Upper lobe of left lung (tissue), 6 donors: ENCODE measurements at regions not wholly inside any gene's neighbourhood (a gene's known extent, or its start where the extent isn't known, plus 50 kb on each side); places are given as distances from the start of the nearest gene placed in this dataset.
"Not testable (repeated sequence)": the region's sequence is repeated elsewhere in the genome, so short reads cannot be mapped to it uniquely, and the experiment has no call there.

Experiments used
- ATAC-seq, 2 donors: fragments of 200-7000 bp; cut with Tn5 transposase; one replicate each; pipeline ENCODE4 v1.9.1; 2022; ENCODE audit warnings: mild to moderate bottlenecking in 2 of 2, moderate library complexity in 2 of 2; ENCODE audit not compliant: low FRiP score in 2 of 2
- DNase-seq, 2 donors: peaks; one replicate each; pipeline ENCODE4 v3.0.0-alpha.2; 2019 to 2020
- H3K27ac ChIP-seq, 4 donors: fragments of 200-600 bp; sonication (generic); one replicate each; pipeline ENCODE4 v1.5.1; 2016 to 2019
- H3K27me3 ChIP-seq, 4 donors: fragments of 200-600 bp; sonication (generic); one replicate each; pipeline ENCODE4 v1.5.1; 2017 to 2019
- H3K36me3 ChIP-seq, 4 donors: fragments of 200-600 bp; sonication (generic); one replicate each; pipeline ENCODE4 v1.5.1; 2016 to 2019
- H3K4me1 ChIP-seq, 4 donors: fragments of 200-600 bp; sonication (generic); one replicate each; pipeline ENCODE4 v1.5.1; 2018 to 2019
- H3K4me3 ChIP-seq, 4 donors: fragments of 200-600 bp; sonication (generic); one replicate each; pipeline ENCODE4 v1.5.1; 2017 to 2019; ENCODE audit warnings: mild to moderate bottlenecking in 2 of 4, moderate library complexity in 1 of 4
- H3K9me3 ChIP-seq, 4 donors: fragments of 200-600 bp; sonication (generic); one replicate each; pipeline ENCODE4 v1.5.1; 2018 to 2019
- CTCF ChIP-seq, 6 experiments: fragments of 450-650 bp in 4 of 6; fragments of 200-600 bp in 2 of 6; sonication (generic) in 2 of 6; IDR thresholded peaks; one replicate each; pipeline ENCODE4 v1.5.1; 2016 to 2019; ENCODE audit warnings: antibody characterized with exemption in 6 of 6
- EP300 ChIP-seq, 4 donors: sonication (generic); formaldehyde crosslinking; IDR thresholded peaks; one replicate each; pipeline ENCODE4 v1.5.1; 2017; ENCODE audit warnings: antibody characterized with exemption in 4 of 4, control low read depth in 2 of 4
- POLR2A ChIP-seq, 4 donors: fragments of 450-650 bp; IDR thresholded peaks; one replicate each; pipeline ENCODE4 v1.5.1; 2016 to 2017; ENCODE audit warnings: antibody characterized with exemption in 4 of 4, mild to moderate bottlenecking in 2 of 4
- POLR2AphosphoS5 ChIP-seq, 2 donors: sonication (generic); formaldehyde crosslinking; IDR thresholded peaks; one replicate each; pipeline ENCODE4 v1.5.1; 2017; ENCODE audit warnings: antibody characterized with exemption in 2 of 2
- WGBS, 2 donors: methylation state at CpG; one replicate each; pipeline ENCODE4 v1.1.5; 2017 to 2018; 5-methylcytosine and 5-hydroxymethylcytosine counted together
- donor health status: DM: no; HTN: no; CAD: no; lungs with moderate emphysema.
- donor health status: DM: no; HTN: yes; CAD: no; lungs with severe emphysema.

- Histone ChIP-seq H3K4me3 (no peak overlapping the region), H3K9me3 (no peaks in the 10 kb centered on the region), H3K36me3 (no peaks in the 10 kb centered on the region), H3K27me3 (no peaks in the 10 kb centered on the region), H3K4me1 (peaks cover 0 to 9% (median 2%) of the 10 kb centered on the region in 4 donors), H3K27ac (no peak overlapping the region)
- no peak for TF ChIP-seq POLR2A (IDR thresholded peaks at IDR 0.05)
- TF ChIP-seq EP300 (IDR thresholded peaks at IDR 0.05): no peak
- TF ChIP-seq CTCF (IDR thresholded peaks at IDR 0.05): no peak
- no peak for TF ChIP-seq POLR2AphosphoS5 (IDR thresholded peaks at IDR 0.05)
- ATAC-seq: no peak
- DNase-seq: no peak
- 70 to 84% methylated on average over 2 of the region's 2 CpGs for WGBS, 2 donors
Observed at GRCh38 chr6:130699742-130700141, 127.5 kb upstream of the SMLR1 start.

GRCh38 chr6:130700397-130700796 lies 126.8 kb upstream of the SMLR1 start:
- TF ChIP-seq EP300 (IDR thresholded peaks at IDR 0.05) (no peak), CTCF (IDR thresholded peaks at IDR 0.05) (no peak), POLR2A (IDR thresholded peaks at IDR 0.05) (no peak), POLR2AphosphoS5 (IDR thresholded peaks at IDR 0.05) (no peak)
- ATAC-seq: no peak

GRCh38 chr6:130708338-130708737 lies 118.9 kb upstream of the SMLR1 start:
- H3K4me3 ChIP-seq: no peak overlapping the region
- H3K36me3 ChIP-seq: no peaks in the 10 kb centered on the region
- no peak overlapping the region for H3K27ac ChIP-seq
- 31 to 39% methylated on average over 2 of the region's 2 CpGs for WGBS, 2 donors
- no peak for DNase-seq
- H3K27me3 ChIP-seq: no peaks in the 10 kb centered on the region
- peaks cover 0 to 3% (median 0%) of the 10 kb centered on the region in 4 donors for H3K9me3 ChIP-seq
- H3K4me1 ChIP-seq: no peaks in the 10 kb centered on the region
- no peak for TF ChIP-seq EP300 (IDR thresholded peaks at IDR 0.05)
- no peak for ATAC-seq

More at GRCh38 chr6:130700397-130700796, 126.8 kb upstream of the SMLR1 start:
- WGBS, 2 donors: 89 to 95% methylated on average over 4 of the region's 4 CpGs
- no peaks in the 10 kb centered on the region for H3K9me3 ChIP-seq
- H3K4me1 ChIP-seq: peaks cover 0 to 9% (median 2%) of the 10 kb centered on the region in 4 donors
- H3K27me3 ChIP-seq: no peaks in the 10 kb centered on the region
- no peaks in the 10 kb centered on the region for H3K36me3 ChIP-seq
- DNase-seq: no peak
- no peak overlapping the region for H3K4me3 ChIP-seq
- no peak overlapping the region for H3K27ac ChIP-seq

- H3K36me3 ChIP-seq, ATAC-seq, H3K27ac ChIP-seq, H3K4me3 ChIP-seq, DNase-seq, H3K4me1 ChIP-seq, H3K9me3 ChIP-seq, H3K27me3 ChIP-seq: not testable (repeated sequence)
- WGBS, 2 donors: 50 to 67% methylated on average over 3 of the region's 3 CpGs
Observed at GRCh38 chr6:130711641-130712040, 115.6 kb upstream of the SMLR1 start.

GRCh38 chr6:130713144-130713543 lies 114.1 kb upstream of the SMLR1 start:
- Histone ChIP-seq H3K9me3 (no peaks in the 10 kb centered on the region), H3K27ac (no peak overlapping the region), H3K36me3 (no peaks in the 10 kb centered on the region), H3K4me1 (no peaks in the 10 kb centered on the region), H3K27me3 (no peaks in the 10 kb centered on the region), H3K4me3 (no peak overlapping the region)
- DNase-seq: no peak
- 64 to 66% methylated on average over 3 of the region's 3 CpGs for WGBS, 2 donors
- TF ChIP-seq POLR2A (IDR thresholded peaks at IDR 0.05) (no peak), EP300 (IDR thresholded peaks at IDR 0.05) (no peak), POLR2AphosphoS5 (IDR thresholded peaks at IDR 0.05) (no peak), CTCF (IDR thresholded peaks at IDR 0.05) (no peak)
- ATAC-seq: no peak

- no peak for DNase-seq
- WGBS, 2 donors: 90% methylated on average over 5 of the region's 5 CpGs
Observed at GRCh38 chr6:130715058-130715457, 112.1 kb upstream of the SMLR1 start.

More at GRCh38 chr6:130715058-130715457, 112.1 kb upstream of the SMLR1 start:
- no peaks in the 10 kb centered on the region for H3K4me1 ChIP-seq
- no peaks in the 10 kb centered on the region for H3K27me3 ChIP-seq
- ATAC-seq: no peak
- H3K9me3 ChIP-seq: no peaks in the 10 kb centered on the region
- H3K27ac ChIP-seq: no peak overlapping the region
- H3K4me3 ChIP-seq: no peak overlapping the region
- no peak for TF ChIP-seq POLR2AphosphoS5 (IDR thresholded peaks at IDR 0.05)
- no peak for TF ChIP-seq POLR2A (IDR thresholded peaks at IDR 0.05)
- H3K36me3 ChIP-seq: no peaks in the 10 kb centered on the region
